ENCODE measurements at regions not wholly inside any gene's neighbourhood (a gene's known extent, or its start where the extent isn't known, plus 50 kb on each side); places are given as distances from the start of the nearest gene placed in this dataset.
A peak's percentile ranks its signal among the peaks of the same experiment; 100 is the strongest.
"Not testable (repeated sequence)": the region's sequence is repeated elsewhere in the genome, so short reads cannot be mapped to it uniquely, and the experiment has no call there.

GRCh38 chr3:110525558-110526064 lies 546.0 kb upstream of the NECTIN3 start:
- H3K4me2 ChIP-seq (ENCODE audit: insufficient read depth, low read length); DNase-seq (ENCODE audit: extremely low read depth in 1 of 4, low spot score in 3 of 4); BruUV-seq (replicated peaks); CTCF ChIA-PET (ENCODE audit: low intra/inter-chr PET ratio); H3K9me1 ChIP-seq (ENCODE audit: control insufficient read depth, insufficient read depth, low read length); H3K4me3 ChIP-seq; POLR2A ChIA-PET; H3K27ac ChIP-seq (ENCODE audit: extremely low read depth, low read depth, low read length); H4K20me1 ChIP-seq (replicated peaks; ENCODE audit: control insufficient read depth, insufficient read depth, low read length); in situ Hi-C loops (cut with MboI); FAIRE-seq; H3K9ac ChIP-seq (ENCODE audit: insufficient read depth in 1 of 2, low read depth in 2 of 2, low read length in 2 of 2); H2AFZ ChIP-seq (ENCODE audit: low read depth, low read length); H3K27me3 ChIP-seq (ENCODE audit: control insufficient read depth in 2 of 2, insufficient read depth in 2 of 2, low read length in 2 of 2); ATAC-seq: not testable (repeated sequence)
- WGBS (ENCODE audit: insufficient coverage, low coverage, missing lambda C conversion rate) = 92% methylated on average over 4 of the region's 6 CpGs
- Histone ChIP-seq H3K79me2 (ENCODE audit: control insufficient read depth, insufficient read depth, low read length) (peaks cover 60% of the 10 kb centered on the region), H3K36me3 (ENCODE audit: control insufficient read depth, insufficient read depth, low read length) (peaks cover 17% of the 10 kb centered on the region), H3K9me3 (replicated peaks; ENCODE audit: control insufficient read depth, insufficient read depth, low read depth, low read length) (peaks cover 13% of the 10 kb centered on the region; the same call in 1 of the 2 replicates), H3K4me1 (replicated peaks in 1 of 2; ENCODE audit: control insufficient read depth in 2 of 2, insufficient read depth in 2 of 2, low read length in 2 of 2) (peaks cover 5 to 30% of the 10 kb centered on the region in 2 experiments; a peak in 3 of 5 replicates)
- peak; percentile 71; the same call in 1 of the 2 replicates for TF ChIP-seq CHAMP1 (IDR thresholded peaks at IDR 0.05)
- TF ChIP-seq ZNF431 (CRISPR knock-in tag; IDR thresholded peaks at IDR 0.05) = peak; percentile 93
- TF ChIP-seq CC2D1A (IDR thresholded peaks at IDR 0.05) = peak; percentile 58; the same call in 1 of the 2 replicates
- intact Hi-C loops (cut with micrococcal nuclease) = loop anchor here (10.0 kb wide), 2 partner anchors 61 to 99 kb away; no protein-coding TSS in a partner anchor

All from K562 (cell line).